KMS-11 (cell line): ENCODE measurements at regions not wholly inside any gene's neighbourhood (a gene's known extent, or its start where the extent isn't known, plus 50 kb on each side); places are given as distances from the start of the nearest gene placed in this dataset.

Source experiments
- H2AFZ ChIP-seq: fragments of 200-600 bp; sonication (generic); 2 replicates; pipeline ENCODE4 v1.6.1; 2016; ENCODE audit warnings: antibody characterized with exemption, mixed run types, low read depth
- H3K27ac ChIP-seq: fragments of 200-600 bp; sonication (generic); 2 replicates; pipeline ENCODE4 v1.6.1; 2016; ENCODE audit warnings: mild to moderate bottlenecking, mixed run types
- H3K27me3 ChIP-seq: fragments of 200-600 bp; sonication (generic); 2 replicates; pipeline ENCODE4 v1.6.1; 2017; ENCODE audit warnings: mild to moderate bottlenecking, low read depth, mixed run types, moderate library complexity; ENCODE audit not compliant: insufficient read depth
- H3K36me3 ChIP-seq: fragments of 200-600 bp; sonication (generic); 2 replicates; pipeline ENCODE4 v1.6.1; 2017; ENCODE audit warnings: mild to moderate bottlenecking, mixed run types; ENCODE audit not compliant: insufficient read depth
- H3K4me1 ChIP-seq: fragments of 200-600 bp; sonication (generic); 2 replicates; pipeline ENCODE4 v1.6.1; 2016; ENCODE audit warnings: mild to moderate bottlenecking, low read depth, mixed run types; ENCODE audit not compliant: poor library complexity, severe bottlenecking
- H3K4me2 ChIP-seq: fragments of 200-600 bp; sonication (generic); 2 replicates; pipeline ENCODE4 v1.7.0; 2016; ENCODE audit warnings: mild to moderate bottlenecking, mixed run types
- H3K4me3 ChIP-seq: fragments of 200-600 bp; sonication (generic); IDR thresholded peaks from 2 replicates; pipeline ENCODE4 v1.6.1; 2017; ENCODE audit warnings: low read depth, low read length, mixed read lengths; ENCODE audit not compliant: insufficient read depth
- H3K79me2 ChIP-seq: fragments of 200-600 bp; sonication (generic); 2 replicates; pipeline ENCODE4 v1.6.1; 2016; ENCODE audit warnings: low read depth, mixed run types; ENCODE audit not compliant: insufficient read depth
- H3K9ac ChIP-seq: fragments of 200-600 bp; sonication (generic); 2 replicates; pipeline ENCODE4 v1.6.1; 2016; ENCODE audit warnings: mild to moderate bottlenecking, mixed run types
- H4K20me1 ChIP-seq: fragments of 200-600 bp; sonication (generic); 2 replicates; pipeline ENCODE4 v1.6.1; 2016; ENCODE audit warnings: mild to moderate bottlenecking, mixed run types; ENCODE audit not compliant: insufficient read depth
- TF ChIP-seq, protein P1 (sequence below): fragments of 200-600 bp; sonication (generic); conservative IDR thresholded peaks from 2 replicates; pipeline ENCODE4 v1.6.1; 2017; ENCODE audit warnings: low read depth, mild to moderate bottlenecking, antibody characterized with exemption, low read length, moderate library complexity, mixed read lengths

DNA sequence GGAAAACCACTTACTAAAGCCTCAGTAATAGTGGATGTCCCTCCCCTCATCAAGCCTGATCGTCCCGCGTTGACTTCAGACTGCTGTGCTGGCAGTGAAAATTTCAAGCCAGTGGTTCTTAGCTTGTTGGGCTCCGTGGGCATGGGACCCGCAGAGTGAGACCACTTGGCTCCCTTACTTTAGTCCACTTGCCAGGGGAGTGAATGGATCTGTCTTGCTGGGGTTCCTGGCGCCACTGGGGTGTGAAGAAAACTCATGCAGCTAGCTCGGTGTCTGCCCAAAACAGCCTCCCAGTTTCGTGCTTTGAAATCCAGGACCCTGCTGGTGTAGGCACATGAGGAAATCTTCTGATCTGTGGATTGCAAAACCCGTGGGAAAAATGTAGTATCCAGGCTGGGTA is 480.0 kb upstream of the IZUMO3 start:
- Histone ChIP-seq H3K27ac (no peak overlapping the region), H3K36me3 (no peaks in the 10 kb centered on the region), H3K4me3 (no peak overlapping the region), H3K4me2 (no peak overlapping the region), H3K4me1 (no peaks in the 10 kb centered on the region), H3K9ac (no peak overlapping the region), H3K27me3 (no peaks in the 10 kb centered on the region), H2AFZ (no peak overlapping the region), H4K20me1 (no peaks in the 10 kb centered on the region), H3K79me2 (no peaks in the 10 kb centered on the region)
- TF ChIP-seq, protein P1, sequence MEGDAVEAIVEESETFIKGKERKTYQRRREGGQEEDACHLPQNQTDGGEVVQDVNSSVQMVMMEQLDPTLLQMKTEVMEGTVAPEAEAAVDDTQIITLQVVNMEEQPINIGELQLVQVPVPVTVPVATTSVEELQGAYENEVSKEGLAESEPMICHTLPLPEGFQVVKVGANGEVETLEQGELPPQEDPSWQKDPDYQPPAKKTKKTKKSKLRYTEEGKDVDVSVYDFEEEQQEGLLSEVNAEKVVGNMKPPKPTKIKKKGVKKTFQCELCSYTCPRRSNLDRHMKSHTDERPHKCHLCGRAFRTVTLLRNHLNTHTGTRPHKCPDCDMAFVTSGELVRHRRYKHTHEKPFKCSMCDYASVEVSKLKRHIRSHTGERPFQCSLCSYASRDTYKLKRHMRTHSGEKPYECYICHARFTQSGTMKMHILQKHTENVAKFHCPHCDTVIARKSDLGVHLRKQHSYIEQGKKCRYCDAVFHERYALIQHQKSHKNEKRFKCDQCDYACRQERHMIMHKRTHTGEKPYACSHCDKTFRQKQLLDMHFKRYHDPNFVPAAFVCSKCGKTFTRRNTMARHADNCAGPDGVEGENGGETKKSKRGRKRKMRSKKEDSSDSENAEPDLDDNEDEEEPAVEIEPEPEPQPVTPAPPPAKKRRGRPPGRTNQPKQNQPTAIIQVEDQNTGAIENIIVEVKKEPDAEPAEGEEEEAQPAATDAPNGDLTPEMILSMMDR = no peak

DNA sequence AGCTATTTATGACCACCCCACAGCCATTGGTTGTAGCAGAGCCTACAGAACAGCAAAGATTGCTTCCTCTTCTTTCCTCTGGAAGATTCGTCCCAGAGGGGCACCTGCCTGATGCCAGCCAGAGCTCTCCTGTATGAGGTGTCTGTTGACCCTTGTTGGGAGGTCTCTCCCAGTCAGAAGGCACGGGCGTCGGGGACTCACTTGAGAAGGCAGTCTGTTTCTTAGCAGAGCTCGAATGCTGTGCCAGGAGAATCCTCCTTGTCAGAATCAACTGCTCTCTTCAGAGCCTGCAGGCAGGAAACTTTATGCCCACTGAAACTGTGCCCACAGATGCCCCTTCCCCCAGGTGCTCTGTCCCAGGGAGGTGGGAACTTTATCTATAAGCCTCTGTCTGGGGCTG is 479.5 kb upstream of the IZUMO3 start:
- Histone ChIP-seq H3K4me3 (no peak overlapping the region), H3K4me2 (no peak overlapping the region), H3K27me3 (no peaks in the 10 kb centered on the region), H3K36me3 (no peaks in the 10 kb centered on the region), H3K4me1 (no peaks in the 10 kb centered on the region), H2AFZ (no peak overlapping the region), H3K79me2 (no peaks in the 10 kb centered on the region), H3K27ac (no peak overlapping the region), H3K9ac (no peak overlapping the region), H4K20me1 (no peaks in the 10 kb centered on the region)
- TF ChIP-seq, protein P1 = no peak

DNA sequence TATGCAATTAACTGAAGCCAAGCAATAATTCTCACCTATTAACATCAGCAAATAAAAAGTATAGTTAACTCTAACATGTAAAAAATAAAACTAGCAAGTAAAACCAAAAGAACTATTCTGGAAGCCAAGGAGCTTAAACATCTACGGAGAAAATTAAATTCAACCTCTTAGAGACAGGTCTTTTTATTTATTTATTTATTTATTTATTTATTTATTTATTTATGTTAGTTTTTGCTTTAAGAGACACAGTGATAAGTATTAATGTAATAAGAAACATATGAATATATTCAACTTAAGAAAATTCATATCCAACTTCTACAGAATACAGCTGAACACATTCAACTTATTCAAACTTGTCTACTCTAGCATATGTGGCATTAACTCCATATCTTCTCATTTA is 472.1 kb upstream of the IZUMO3 start:
- TF ChIP-seq, protein P1 = no peak

DNA sequence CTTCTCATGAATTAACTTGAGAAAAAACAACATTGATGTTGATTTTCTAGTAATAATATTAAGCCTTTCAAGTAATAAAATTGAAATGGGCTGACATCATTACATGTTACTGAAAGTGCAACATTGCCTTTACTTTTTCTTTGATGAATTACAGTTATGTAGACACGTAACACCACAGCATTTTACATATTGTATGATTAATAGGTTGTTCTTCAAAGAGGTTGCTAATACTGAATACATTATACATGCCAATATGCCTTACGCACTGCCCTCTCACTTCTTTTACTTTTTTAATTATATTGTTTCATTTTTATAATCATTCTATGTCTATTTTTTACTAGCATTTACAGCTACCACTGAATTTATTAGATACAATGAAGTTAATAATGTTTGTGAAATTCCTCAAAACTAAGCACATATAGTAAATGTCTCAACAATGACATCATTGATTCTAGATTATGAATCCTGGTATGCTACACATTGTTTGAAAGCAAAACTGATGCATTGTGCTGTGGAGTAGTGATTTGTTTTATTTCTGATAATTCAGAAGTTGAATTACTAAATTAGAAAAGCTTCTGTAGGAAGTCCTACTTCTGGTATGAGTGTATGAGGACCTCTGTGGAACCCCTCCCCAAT is 464.4 kb upstream of the IZUMO3 start:
- Histone ChIP-seq H3K79me2 (no peaks in the 10 kb centered on the region), H3K27me3 (no peaks in the 10 kb centered on the region), H3K4me3 (no peak overlapping the region), H3K36me3 (no peaks in the 10 kb centered on the region), H3K4me2 (no peak overlapping the region), H3K4me1 (no peaks in the 10 kb centered on the region), H4K20me1 (no peaks in the 10 kb centered on the region), H3K9ac (no peak overlapping the region), H3K27ac (no peak overlapping the region), H2AFZ (no peak overlapping the region)
- TF ChIP-seq, protein P1 = no peak

More for the DNA sequence above, 472.1 kb upstream of the IZUMO3 start:
- H4K20me1 ChIP-seq = no peaks in the 10 kb centered on the region
- no peak overlapping the region for H3K9ac ChIP-seq
- no peaks in the 10 kb centered on the region for H3K36me3 ChIP-seq
- no peaks in the 10 kb centered on the region for H3K79me2 ChIP-seq
- H3K27ac ChIP-seq = no peak overlapping the region
- H3K4me2 ChIP-seq = no peak overlapping the region
- no peak overlapping the region for H3K4me3 ChIP-seq
- H3K27me3 ChIP-seq = no peaks in the 10 kb centered on the region
- no peaks in the 10 kb centered on the region for H3K4me1 ChIP-seq
- H2AFZ ChIP-seq = no peak overlapping the region
